Activated T-helper 17 cell treated with anti-CD3 and anti-CD28 coated beads, Interleukin-2, amount 50 U/mL, for 72 hours (primary cell): ENCODE measurements at regions not wholly inside any gene's neighbourhood (a gene's known extent, or its start where the extent isn't known, plus 50 kb on each side); places are given as distances from the start of the nearest gene placed in this dataset.

Experiments used
- ATAC-seq: fragments of 150-1000 bp; cut with Tn5 transposase; replicated peaks from 2 replicates; pipeline ENCODE4 v1.10.0; 2021; ENCODE audit warnings: mild to moderate bottlenecking, moderate library complexity
- H3K27ac Mint-ChIP-seq: one replicate; pipeline ENCODE4 v1.8.0; 2022; ENCODE audit warnings: mixed read lengths
- H3K27me3 Mint-ChIP-seq: one replicate; pipeline ENCODE4 v1.8.0; 2022; ENCODE audit warnings: mixed read lengths
- H3K36me3 Mint-ChIP-seq: one replicate; pipeline ENCODE4 v1.8.0; 2022; ENCODE audit warnings: low read depth, mild to moderate bottlenecking, mixed read lengths
- H3K4me1 Mint-ChIP-seq: one replicate; pipeline ENCODE4 v1.8.0; 2022; ENCODE audit warnings: mixed read lengths
- H3K4me3 Mint-ChIP-seq: one replicate; pipeline ENCODE4 v1.8.0; 2022; ENCODE audit warnings: mild to moderate bottlenecking, mixed read lengths
- H3K9me3 Mint-ChIP-seq: one replicate; pipeline ENCODE4 v1.8.0; 2022; ENCODE audit warnings: mixed read lengths

DNA sequence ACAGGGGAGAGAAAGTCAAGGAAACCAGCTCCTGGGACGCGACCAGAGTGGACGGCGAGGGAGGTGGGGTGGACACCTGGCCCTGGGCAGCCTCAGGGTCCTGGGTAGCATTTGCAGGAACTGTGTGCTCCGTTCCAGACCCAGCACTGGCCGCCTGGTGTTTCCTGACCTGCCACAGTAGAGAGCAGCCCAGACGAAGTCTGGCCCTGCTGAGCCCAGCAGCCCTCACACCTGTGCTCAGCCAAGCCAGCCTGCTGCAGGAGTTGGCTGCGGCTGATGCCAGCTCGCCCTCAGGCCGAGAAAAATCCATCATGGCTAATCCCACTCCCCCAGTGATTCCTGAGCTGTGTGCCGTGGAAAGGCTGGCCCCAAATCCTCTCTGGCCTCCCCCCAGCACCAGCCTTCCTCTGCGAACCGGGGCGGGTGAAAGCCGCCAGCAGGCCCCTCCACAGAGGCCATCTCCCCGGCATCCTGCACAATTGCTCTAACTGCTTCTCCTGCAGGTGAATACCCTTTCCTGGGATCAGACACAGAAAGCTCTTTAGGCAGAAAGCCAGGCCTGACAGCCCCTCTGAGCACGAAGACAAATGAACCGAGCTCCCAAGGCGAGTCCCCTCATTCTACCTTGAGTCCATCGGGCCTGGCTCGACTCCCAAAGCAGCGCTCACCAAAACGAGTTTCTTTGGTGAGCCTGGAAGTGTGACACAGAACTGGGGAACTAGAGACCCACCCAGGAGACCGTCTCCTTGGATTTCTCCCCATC is 88.6 kb downstream of the RTL6 start:
- H3K27ac Mint-ChIP-seq = no peak overlapping the region
- no peak for ATAC-seq
- H3K9me3 Mint-ChIP-seq = no peaks in the 10 kb centered on the region
- no peaks in the 10 kb centered on the region for H3K27me3 Mint-ChIP-seq
- H3K4me1 Mint-ChIP-seq = no peaks in the 10 kb centered on the region
- no peak overlapping the region for H3K4me3 Mint-ChIP-seq
- no peaks in the 10 kb centered on the region for H3K36me3 Mint-ChIP-seq

DNA sequence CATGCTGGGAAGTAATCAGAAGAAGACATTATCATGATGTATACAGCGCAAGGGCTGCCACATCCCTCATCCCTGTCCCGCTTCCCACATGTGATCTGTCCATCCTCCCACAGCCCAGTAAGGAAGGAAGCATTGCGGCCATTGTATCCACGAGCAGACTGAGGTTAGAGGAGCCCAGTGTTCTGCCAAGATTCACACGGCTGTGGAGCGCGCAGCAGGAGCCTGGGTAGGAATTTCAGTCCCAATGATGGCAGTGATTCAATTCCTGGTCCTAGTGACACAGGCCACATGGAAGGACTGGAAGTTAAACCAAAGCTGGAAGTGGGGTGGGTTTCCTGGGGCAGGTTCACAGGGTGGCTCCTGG is 89.2 kb downstream of the RTL6 start:
- H3K4me3 Mint-ChIP-seq = no peak overlapping the region
- no peak for ATAC-seq

DNA sequence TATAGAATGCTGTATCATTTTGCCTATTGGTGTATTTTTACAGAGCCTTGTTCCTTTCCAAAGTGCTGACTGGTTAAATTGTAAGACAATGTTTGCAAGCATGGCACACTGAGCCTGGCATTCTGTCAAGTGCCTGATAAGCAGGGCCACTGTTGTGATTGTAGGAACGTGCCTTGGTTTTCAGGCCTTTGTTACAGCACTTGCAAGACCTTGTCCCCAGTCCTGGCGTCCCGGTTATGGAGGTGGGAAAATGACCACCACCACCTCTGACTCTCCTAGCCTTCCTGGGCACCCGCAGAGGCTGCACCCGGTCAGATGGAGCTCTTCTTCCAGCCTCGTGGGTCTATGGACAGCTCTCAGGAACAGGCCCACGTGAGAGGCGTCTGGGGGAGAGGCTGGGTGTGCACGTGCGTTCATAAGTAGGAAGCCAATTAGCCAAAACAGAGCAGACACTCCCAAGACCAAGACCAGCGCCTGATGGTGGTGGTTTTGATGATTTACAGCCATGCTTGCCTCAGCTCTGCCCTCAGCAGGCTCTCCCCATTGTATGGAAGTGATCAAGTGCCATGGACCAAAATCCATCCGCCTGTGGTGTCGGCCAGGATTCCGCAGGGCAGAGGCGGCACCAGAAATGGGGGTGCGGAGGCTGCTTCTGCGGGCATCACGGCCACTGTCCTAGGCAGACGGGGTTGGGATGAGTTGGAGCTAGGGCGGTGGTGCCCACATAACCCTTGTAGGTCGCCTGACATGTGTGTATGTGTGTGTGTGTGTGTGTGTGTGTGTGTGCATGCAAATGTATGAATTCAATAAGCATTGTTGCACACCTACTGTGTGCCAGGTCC is 89.8 kb downstream of the RTL6 start:
- Mint-ChIP-seq H3K27me3 (no peaks in the 10 kb centered on the region), H3K4me3 (no peak overlapping the region), H3K9me3 (no peaks in the 10 kb centered on the region), H3K27ac (no peak overlapping the region), H3K36me3 (no peaks in the 10 kb centered on the region), H3K4me1 (no peaks in the 10 kb centered on the region)
- no peak for ATAC-seq

More for the DNA sequence above, 89.2 kb downstream of the RTL6 start:
- H3K27ac Mint-ChIP-seq = no peak overlapping the region
- no peaks in the 10 kb centered on the region for H3K9me3 Mint-ChIP-seq
- H3K4me1 Mint-ChIP-seq = no peaks in the 10 kb centered on the region
- no peaks in the 10 kb centered on the region for H3K27me3 Mint-ChIP-seq
- H3K36me3 Mint-ChIP-seq = no peaks in the 10 kb centered on the region

DNA sequence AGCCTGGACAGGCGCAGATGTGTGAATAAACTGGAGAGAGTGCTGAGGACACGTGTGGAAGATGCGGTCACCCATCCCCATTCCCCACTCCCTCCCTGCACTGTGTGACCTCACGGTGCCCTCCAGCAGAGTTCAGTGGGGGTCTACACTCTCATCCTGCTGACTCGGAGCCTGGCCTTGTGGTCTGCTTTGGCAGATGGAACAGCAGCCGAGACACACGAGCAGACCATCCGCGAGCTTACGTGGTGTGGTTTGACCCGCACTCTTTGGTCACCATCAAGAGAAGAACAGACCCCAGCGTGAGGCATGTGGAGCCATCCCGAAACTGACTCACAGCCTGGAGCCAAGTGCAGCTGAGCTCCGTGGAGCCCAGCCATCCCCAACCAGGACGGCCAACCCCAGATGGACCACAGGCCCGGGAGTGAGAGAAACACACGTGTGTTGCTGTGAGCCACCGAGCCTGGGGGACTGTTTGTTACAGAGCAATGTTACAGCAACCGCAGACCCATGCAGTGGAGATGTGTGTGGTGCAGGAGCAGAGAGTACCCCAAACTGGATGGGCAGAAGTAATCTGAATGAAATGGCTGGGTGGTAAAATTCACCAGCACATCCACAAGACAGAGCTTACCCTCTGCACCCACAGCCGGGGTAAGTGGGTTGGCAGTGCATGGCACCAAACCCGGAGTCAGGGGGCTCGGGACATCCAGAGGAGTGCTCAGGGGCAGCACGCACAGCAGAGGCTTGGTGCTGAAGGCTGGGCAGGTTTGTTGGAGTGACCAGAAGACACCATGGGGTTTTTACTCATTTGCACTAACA is 90.7 kb downstream of the RTL6 start:
- H3K27me3 Mint-ChIP-seq = no peaks in the 10 kb centered on the region
- no peaks in the 10 kb centered on the region for H3K9me3 Mint-ChIP-seq
- no peak overlapping the region for H3K4me3 Mint-ChIP-seq
- no peaks in the 10 kb centered on the region for H3K36me3 Mint-ChIP-seq
- no peak for ATAC-seq
- no peaks in the 10 kb centered on the region for H3K4me1 Mint-ChIP-seq
- H3K27ac Mint-ChIP-seq = no peak overlapping the region

DNA sequence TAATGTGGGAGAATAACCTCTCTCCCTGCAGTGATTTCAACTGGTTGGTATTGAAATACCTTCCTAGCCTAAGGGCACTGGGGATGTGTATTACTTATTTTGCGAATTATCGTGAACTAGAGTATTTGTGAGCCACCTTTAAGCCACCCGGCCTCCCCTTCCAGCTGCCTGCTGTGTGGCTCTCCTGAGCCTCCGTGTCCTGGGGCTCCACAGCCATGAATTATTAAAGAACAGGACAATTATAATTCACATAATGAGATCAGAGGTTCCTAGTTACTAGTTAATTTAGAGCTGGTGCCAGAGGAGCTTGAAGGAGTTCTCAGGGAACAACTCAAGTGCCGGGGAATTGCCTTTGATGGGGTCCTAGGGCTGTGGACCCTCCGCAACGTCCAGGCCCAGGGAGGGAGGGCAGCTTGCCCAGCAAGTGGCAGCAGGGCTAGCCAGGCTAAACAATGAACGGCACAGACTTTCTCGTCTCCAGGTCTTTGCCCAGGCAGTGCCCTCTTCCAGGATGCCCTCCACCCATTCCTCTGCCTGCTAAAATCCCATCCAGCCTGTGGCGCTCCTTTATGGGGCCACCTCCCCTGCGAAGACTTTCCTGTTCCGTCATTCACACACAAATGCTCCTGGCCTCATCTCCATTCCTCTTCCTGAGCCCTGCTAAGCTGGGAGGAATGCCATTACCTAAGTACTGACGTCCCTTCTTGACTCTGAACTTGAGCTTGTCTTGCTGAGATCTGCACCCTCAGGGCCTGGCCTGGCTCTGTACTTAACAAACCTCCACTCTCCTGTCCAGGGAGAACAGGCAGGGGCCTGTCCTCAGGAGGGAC is 91.5 kb downstream of the RTL6 start:
- no peaks in the 10 kb centered on the region for H3K9me3 Mint-ChIP-seq
- H3K36me3 Mint-ChIP-seq = no peaks in the 10 kb centered on the region
- H3K27ac Mint-ChIP-seq = no peak overlapping the region
- H3K4me1 Mint-ChIP-seq = no peaks in the 10 kb centered on the region
- H3K27me3 Mint-ChIP-seq = no peaks in the 10 kb centered on the region
- H3K4me3 Mint-ChIP-seq = no peak overlapping the region
- no peak for ATAC-seq

DNA sequence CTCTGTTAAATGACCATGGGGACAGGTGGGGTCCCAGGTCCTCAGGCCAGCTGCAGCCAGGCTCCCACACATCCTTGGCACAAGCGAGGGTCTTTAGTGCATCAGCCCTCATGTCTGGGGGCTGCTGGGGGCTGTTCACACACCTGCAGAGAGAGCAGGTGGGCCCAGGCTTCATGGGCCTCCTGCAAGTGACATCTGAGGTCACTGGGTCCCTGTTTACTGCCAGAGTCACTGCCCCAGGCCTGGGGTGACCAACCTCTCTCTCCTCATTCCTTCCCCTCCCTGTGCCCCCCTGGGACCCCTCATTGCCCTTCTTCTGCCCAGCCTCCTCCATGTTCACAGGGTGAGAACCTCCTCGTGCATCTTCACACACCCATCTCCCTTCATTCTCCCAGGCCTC is 92.4 kb downstream of the RTL6 start:
- Mint-ChIP-seq H3K27ac (no peak overlapping the region), H3K4me1 (no peaks in the 10 kb centered on the region), H3K27me3 (no peaks in the 10 kb centered on the region), H3K36me3 (no peaks in the 10 kb centered on the region), H3K9me3 (no peaks in the 10 kb centered on the region), H3K4me3 (no peak overlapping the region)
- ATAC-seq = no peak

DNA sequence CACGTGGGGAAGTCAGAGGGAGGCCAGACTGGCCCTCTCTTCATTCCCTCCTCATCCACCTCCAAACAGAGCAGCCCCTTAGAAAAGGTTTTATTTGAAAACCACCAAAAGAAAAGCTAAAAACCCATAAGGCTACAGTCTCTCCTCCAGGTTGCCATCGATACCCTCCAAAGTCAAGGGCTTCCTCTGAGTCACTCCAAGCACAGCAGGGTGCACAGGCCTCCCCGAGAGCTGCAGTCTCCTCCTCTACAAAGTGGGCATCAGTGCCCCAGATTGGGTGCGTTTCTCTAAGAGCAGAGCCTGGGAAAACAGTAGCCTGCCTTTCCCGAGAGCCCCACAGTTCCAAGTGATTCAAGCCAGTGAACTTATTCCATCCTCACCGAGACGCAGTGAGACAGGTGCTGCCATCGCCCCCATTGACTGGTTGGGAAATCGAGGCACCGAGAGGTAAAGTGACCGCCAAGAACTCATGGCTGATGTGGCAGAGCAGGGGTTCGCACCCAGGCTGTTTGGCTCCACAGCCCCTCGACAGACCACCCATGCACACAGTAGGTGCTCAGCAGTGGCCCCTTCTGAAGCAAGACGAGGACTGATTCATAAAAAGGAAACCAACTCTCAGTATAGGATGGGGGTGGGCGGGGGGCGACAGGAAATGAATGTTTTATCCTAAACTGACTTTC is 91.7 kb upstream of the SHISAL1 start:
- Mint-ChIP-seq H3K9me3 (no peaks in the 10 kb centered on the region), H3K27me3 (no peaks in the 10 kb centered on the region), H3K4me3 (no peak overlapping the region), H3K36me3 (no peaks in the 10 kb centered on the region), H3K27ac (no peak overlapping the region), H3K4me1 (no peaks in the 10 kb centered on the region)
- ATAC-seq = no peak

DNA sequence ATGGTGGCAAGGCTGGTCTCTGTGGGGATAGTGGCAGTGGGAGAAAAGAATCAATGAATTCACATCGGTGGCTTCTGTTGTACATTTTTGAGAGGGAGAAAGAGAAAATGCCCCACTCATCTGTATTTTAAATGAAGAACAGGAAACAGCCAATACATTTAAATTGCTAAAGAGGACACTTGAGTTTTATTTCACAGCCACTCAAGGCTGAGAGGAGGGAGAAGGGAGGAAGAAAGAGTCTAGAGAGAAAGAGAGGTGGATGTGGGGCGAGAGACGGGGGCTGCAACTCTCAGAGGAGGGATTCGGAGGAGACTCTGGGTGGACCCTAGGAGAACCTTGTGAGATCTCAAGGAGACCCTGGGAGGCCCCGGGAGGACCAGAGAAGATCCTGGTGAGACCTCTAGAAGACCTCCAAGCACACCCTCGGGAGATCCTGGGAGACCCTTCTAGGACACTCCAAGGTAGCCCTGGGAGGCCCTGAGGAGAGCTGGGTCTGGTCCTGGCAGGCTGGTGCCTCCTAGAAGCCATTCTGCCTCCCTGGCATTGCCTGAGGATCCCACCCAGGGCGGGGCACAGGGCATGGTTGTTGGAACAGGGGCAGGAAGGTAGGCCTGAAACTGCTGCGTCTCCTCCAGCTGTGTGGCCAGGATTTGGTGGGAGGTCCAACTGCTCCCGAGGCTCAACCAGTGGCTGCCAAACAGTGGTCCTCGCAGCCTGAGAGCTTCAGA is 91.0 kb upstream of the SHISAL1 start:
- Mint-ChIP-seq H3K27ac (no peak overlapping the region), H3K4me1 (no peaks in the 10 kb centered on the region), H3K27me3 (no peaks in the 10 kb centered on the region), H3K9me3 (no peaks in the 10 kb centered on the region), H3K36me3 (no peaks in the 10 kb centered on the region), H3K4me3 (no peak overlapping the region)
- ATAC-seq = no peak

DNA sequence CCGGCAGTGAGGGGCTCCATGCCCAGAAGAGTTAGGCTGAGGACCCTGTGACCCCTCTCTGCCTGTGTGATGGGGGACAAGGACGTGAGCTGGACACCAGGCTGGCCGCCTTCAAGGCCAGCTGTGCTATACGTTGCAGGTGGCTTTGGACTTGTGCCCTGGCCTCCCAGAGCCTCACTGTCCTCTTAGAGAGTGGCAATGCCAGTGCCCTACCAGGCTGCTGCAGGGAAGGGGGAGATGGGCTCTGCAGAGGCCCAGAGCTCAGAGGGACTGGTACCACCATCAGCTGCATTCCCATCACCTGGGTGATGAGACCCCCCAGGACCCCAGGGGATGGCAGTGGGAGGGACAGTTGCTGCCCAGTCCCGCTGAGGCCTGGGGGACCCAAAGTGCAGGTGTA is 90.4 kb upstream of the SHISAL1 start:
- Mint-ChIP-seq H3K27me3 (no peaks in the 10 kb centered on the region), H3K4me1 (no peaks in the 10 kb centered on the region), H3K9me3 (no peaks in the 10 kb centered on the region), H3K27ac (no peak overlapping the region), H3K4me3 (no peak overlapping the region), H3K36me3 (no peaks in the 10 kb centered on the region)
- ATAC-seq = no peak

DNA sequence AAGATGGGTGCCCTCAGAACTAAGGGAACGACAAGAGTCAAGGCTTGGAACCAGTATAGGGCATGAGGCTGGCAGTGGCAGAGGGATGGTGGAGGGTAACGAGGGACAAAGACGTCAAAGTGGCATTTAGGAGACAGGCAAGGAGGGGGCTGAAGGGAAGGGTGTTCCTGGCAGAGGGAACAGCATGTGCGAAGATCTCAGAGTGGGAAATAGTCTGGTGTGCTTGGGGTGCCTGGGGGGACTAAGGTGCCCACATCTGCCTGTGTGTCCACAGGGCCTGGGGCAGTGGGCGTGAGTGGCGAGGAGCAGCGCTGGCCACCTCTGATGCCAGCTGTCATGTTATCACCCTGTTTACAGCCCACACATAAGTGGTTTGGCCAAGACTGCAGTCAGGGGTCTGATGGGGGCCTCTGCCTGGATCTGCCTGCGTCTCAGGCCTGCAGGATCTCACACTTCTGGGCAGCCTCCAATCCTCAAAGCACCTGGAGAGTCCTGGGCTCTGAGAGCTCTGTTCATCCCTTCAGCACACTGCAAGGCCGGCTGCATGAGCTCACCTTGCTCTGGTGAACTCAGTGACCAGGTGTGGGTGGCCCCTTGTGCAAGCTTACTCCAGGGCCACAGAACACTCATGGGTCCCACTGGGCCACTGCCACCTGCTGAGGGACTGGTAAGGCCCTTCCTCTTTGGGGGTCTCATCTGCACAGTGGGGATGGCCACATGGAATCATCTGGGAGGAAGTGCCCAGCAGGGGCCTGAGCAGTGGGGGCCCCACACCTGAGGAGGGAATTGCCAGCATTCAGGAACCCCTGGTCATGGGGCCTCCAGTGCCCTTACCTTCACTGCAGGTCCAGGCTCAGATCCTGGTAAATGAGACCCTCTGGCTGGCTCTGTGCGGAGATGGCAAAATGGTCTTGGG is 89.7 kb upstream of the SHISAL1 start:
- H3K4me3 Mint-ChIP-seq = no peak overlapping the region
- no peaks in the 10 kb centered on the region for H3K36me3 Mint-ChIP-seq
- H3K27me3 Mint-ChIP-seq = no peaks in the 10 kb centered on the region
- no peak overlapping the region for H3K27ac Mint-ChIP-seq
- H3K4me1 Mint-ChIP-seq = no peaks in the 10 kb centered on the region
- ATAC-seq = no peak
- H3K9me3 Mint-ChIP-seq = no peaks in the 10 kb centered on the region

DNA sequence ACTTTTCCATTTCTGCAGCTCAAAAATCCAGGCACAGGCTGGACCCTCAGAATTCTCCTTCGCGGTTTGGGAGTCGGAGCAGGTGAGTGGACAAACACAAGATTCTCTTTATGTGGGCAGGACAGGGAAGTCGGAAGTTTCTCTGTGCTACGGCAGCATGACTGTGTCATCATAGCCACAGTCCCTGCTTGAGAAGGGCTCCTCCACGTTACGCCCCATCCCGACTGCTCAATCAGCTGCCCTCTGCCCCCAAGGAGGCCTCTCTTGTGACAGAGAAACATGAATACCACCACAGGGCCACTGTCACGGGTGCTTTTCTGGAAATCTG is 89.0 kb upstream of the SHISAL1 start:
- Mint-ChIP-seq H3K4me1 (no peaks in the 10 kb centered on the region), H3K27ac (no peak overlapping the region), H3K4me3 (no peak overlapping the region), H3K36me3 (no peaks in the 10 kb centered on the region), H3K9me3 (no peaks in the 10 kb centered on the region), H3K27me3 (no peaks in the 10 kb centered on the region)
- ATAC-seq = no peak

DNA sequence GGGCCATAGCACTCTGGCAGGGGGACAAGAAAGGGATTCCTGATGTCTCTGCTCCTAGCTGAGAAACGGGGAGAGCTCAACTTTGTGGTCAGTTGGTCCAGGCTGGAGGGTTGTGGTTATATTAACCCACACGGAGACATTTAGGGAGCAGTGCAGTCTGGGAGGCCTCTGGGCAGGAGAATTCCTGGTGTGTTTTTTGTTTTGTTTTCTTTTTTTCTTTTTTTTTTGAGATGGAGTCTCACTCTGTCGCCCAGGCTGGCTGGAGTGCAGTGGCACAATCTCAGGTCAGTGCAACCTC is 88.0 kb upstream of the SHISAL1 start:
- Mint-ChIP-seq H3K9me3 (no peaks in the 10 kb centered on the region), H3K4me3 (no peak overlapping the region), H3K27ac (no peak overlapping the region), H3K36me3 (no peaks in the 10 kb centered on the region), H3K27me3 (no peaks in the 10 kb centered on the region), H3K4me1 (no peaks in the 10 kb centered on the region)
- ATAC-seq = no peak
